SK-N-SH (cell line): ENCODE measurements at regions not wholly inside any gene's neighbourhood (a gene's known extent, or its start where the extent isn't known, plus 50 kb on each side); places are given as distances from the start of the nearest gene placed in this dataset.

Experiments used
- CTCF ChIA-PET: fragments of 300-600, 350-600 bp; formaldehyde crosslinking; extraction: SDS; loops from one replicate; lab custom pipeline; 2021; lab: Yijun Ruan, JAX
- POLR2A ChIA-PET: fragments of 350-600 bp; sonication (Branson Sonifier 250); formaldehyde crosslinking; extraction: SDS; loops from one replicate; lab custom pipeline; 2020; ENCODE audit warnings: antibody characterized with exemption, inconsistent platforms; lab: Yijun Ruan, JAX
- DNase-seq: peaks from one replicate; pipeline ENCODE4 v3.0.0; 2012
- H2AFZ ChIP-seq: fragments of 200-600 bp; sonication (generic); 2 replicates; pipeline ENCODE4 v1.8.1; 2016; ENCODE audit warnings: antibody characterized with exemption, mild to moderate bottlenecking, low read depth
- H3F3A ChIP-seq: fragments of 200-600 bp; sonication (generic); replicated peaks from 2 replicates; pipeline ENCODE3; 2016; ENCODE audit warnings: antibody characterized with exemption, mild to moderate bottlenecking; ENCODE audit not compliant: insufficient read depth
- H3K27ac ChIP-seq, 2 experiments: fragments of 200-500 bp in 1 of 2; fragments of 200-600 bp in 1 of 2; sonication (Bioruptor generic) in 1 of 2; sonication (generic), shearing (Covaris generic) in 1 of 2; 2 replicates each; pipeline versions ENCODE4 v1.5.1 to v1.6.1; 2014 to 2016; ENCODE audit warnings: low read depth in 2 of 2, inconsistent platforms in 1 of 2, low read length in 1 of 2, mild to moderate bottlenecking in 1 of 2, mixed read lengths in 1 of 2
- H3K27me3 ChIP-seq: fragments of 200-600 bp; sonication (generic), shearing (Covaris generic); 2 replicates; pipeline ENCODE4 v1.6.1; 2016; ENCODE audit warnings: mixed run types; ENCODE audit not compliant: insufficient read depth
- H3K36me3 ChIP-seq, 2 experiments: fragments of 200-500 bp in 1 of 2; fragments of 200-600 bp in 1 of 2; sonication (Bioruptor generic) in 1 of 2; sonication (generic) in 1 of 2; replicated peaks in 1 of 2; 2 replicates each; pipeline versions ENCODE3 to v1.5.1; 2014 to 2016; ENCODE audit warnings: low read length in 1 of 2, mild to moderate bottlenecking in 1 of 2; ENCODE audit not compliant: insufficient read depth in 2 of 2, control insufficient read depth in 1 of 2
- H3K4me1 ChIP-seq, 2 experiments: fragments of 200-500 bp in 1 of 2; fragments of 200-600 bp in 1 of 2; sonication (Bioruptor generic) in 1 of 2; sonication (generic), shearing (Covaris generic) in 1 of 2; 2 replicates each; pipeline versions ENCODE4 v1.5.1 to v1.6.1; 2014 to 2016; ENCODE audit warnings: low read depth in 1 of 2, low read length in 1 of 2, mixed run types in 1 of 2; ENCODE audit not compliant: insufficient read depth in 2 of 2, control insufficient read depth in 1 of 2
- H3K4me2 ChIP-seq: fragments of 200-600 bp; sonication (generic), shearing (Covaris generic); 2 replicates; pipeline ENCODE4 v1.6.1; 2017; ENCODE audit warnings: mixed run types
- H3K4me3 ChIP-seq, 2 experiments: fragments of 200-500 bp in 1 of 2; fragments of 200-600 bp in 1 of 2; sonication (Bioruptor generic) in 1 of 2; sonication (generic), shearing (Covaris generic) in 1 of 2; 2 replicates each; pipeline versions ENCODE4 v1.5.1 to v1.8.1; 2014 to 2016; ENCODE audit warnings: low read depth in 2 of 2, inconsistent platforms in 1 of 2, low read length in 1 of 2, mild to moderate bottlenecking in 1 of 2, mixed read lengths in 1 of 2, moderate library complexity in 1 of 2
- H3K79me2 ChIP-seq: fragments of 200-600 bp; sonication (generic); 2 replicates; pipeline ENCODE4 v1.8.1; 2017; ENCODE audit warnings: mild to moderate bottlenecking; ENCODE audit not compliant: insufficient read depth
- H3K9ac ChIP-seq: fragments of 200-600 bp; sonication (generic); 2 replicates; pipeline ENCODE4 v1.6.1; 2017; ENCODE audit warnings: mixed run types
- H3K9me2 ChIP-seq: fragments of 200-600 bp; sonication (generic); 2 replicates; pipeline ENCODE4 v1.6.1; 2017; ENCODE audit warnings: mixed run types
- H3K9me3 ChIP-seq: fragments of 200-600 bp; sonication (generic); 2 replicates; pipeline ENCODE4 v1.6.1; 2017; ENCODE audit warnings: mixed run types, mild to moderate bottlenecking, moderate library complexity
- H4K20me1 ChIP-seq: fragments of 200-600 bp; sonication (generic); 2 replicates; pipeline ENCODE4 v1.6.1; 2017; ENCODE audit warnings: mild to moderate bottlenecking, mixed run types; ENCODE audit not compliant: insufficient read depth
- CHD2 ChIP-seq: fragments of 150-350 bp; IDR thresholded peaks from 2 replicates; pipeline ENCODE4 v1.6.1; 2018; ENCODE audit warnings: low read length; ENCODE audit not compliant: partially characterized antibody
- ELF1 ChIP-seq: IDR thresholded peaks from 2 replicates; pipeline ENCODE4 v1.4.0; 2012
- EP300 ChIP-seq, 2 experiments: IDR thresholded peaks; 2 replicates each; pipeline versions ENCODE4 v1.4.0 to v1.6.1; 2012; ENCODE audit warnings: borderline replicate concordance in 1 of 2, low read depth in 1 of 2, low read length in 1 of 2
- EZH2phosphoT487 ChIP-seq: fragments of 200-600 bp; sonication (generic); IDR thresholded peaks from 2 replicates; pipeline ENCODE4 v1.6.1; 2017; ENCODE audit warnings: low read depth, mixed run types, mild to moderate bottlenecking, antibody characterized with exemption, moderate library complexity, borderline replicate concordance
- FOSL2 ChIP-seq: IDR thresholded peaks from 2 replicates; pipeline ENCODE4 v1.4.0; 2012; ENCODE audit warnings: low read depth, mild to moderate bottlenecking, moderate library complexity, borderline replicate concordance
- IRF3 ChIP-seq: fragments of 150-350 bp; IDR thresholded peaks from 2 replicates; pipeline ENCODE4 v1.6.1; 2016; ENCODE audit warnings: mild to moderate bottlenecking, low read depth, low read length
- MEF2A ChIP-seq: IDR thresholded peaks from 2 replicates; pipeline ENCODE4 v1.4.0; 2012; ENCODE audit warnings: low read depth, borderline replicate concordance
- POLR2AphosphoS5 ChIP-seq: IDR thresholded peaks from 2 replicates; pipeline ENCODE4 v1.6.1; 2012; ENCODE audit warnings: low read depth, low read length
- RAD21 ChIP-seq: IDR thresholded peaks from 2 replicates; pipeline ENCODE4 v1.6.1; 2012; ENCODE audit warnings: mild to moderate bottlenecking, low read length
- REST ChIP-seq: IDR thresholded peaks from 2 replicates; pipeline ENCODE4 v1.6.1; 2012; ENCODE audit warnings: mild to moderate bottlenecking, low read depth, low read length, moderate library complexity
- RFX5 ChIP-seq: IDR thresholded peaks from 2 replicates; pipeline ENCODE4 v1.6.1; 2012; ENCODE audit warnings: mild to moderate bottlenecking, improper control_type of control experiment, low read length
- RXRA ChIP-seq: IDR thresholded peaks from 2 replicates; pipeline ENCODE4 v1.4.0; 2012; ENCODE audit warnings: low read depth, mild to moderate bottlenecking, borderline replicate concordance
- SIN3A ChIP-seq: IDR thresholded peaks from 2 replicates; pipeline ENCODE4 v1.6.1; 2012; ENCODE audit warnings: low read depth, mild to moderate bottlenecking, low read length, moderate library complexity, borderline replicate concordance
- SMC3 ChIP-seq: IDR thresholded peaks from 2 replicates; pipeline ENCODE4 v1.6.1; 2012; ENCODE audit warnings: low read depth, low read length, improper control_type of control experiment
- TCF12 ChIP-seq: IDR thresholded peaks from 2 replicates; pipeline ENCODE4 v1.4.0; 2012
- USF2 ChIP-seq: fragments of 150-350 bp; IDR thresholded peaks from 2 replicates; pipeline ENCODE4 v1.6.1; 2017; ENCODE audit warnings: antibody characterized with exemption, low read length, low read depth, borderline replicate concordance
- whole genome bisulfite sequencing: methylation state at CpG from one replicate; pipeline ENCODE4 v1.1.6; 2017; ENCODE audit warnings: low lambda C conversion rate; 5-methylcytosine and 5-hydroxymethylcytosine counted together
- TF ChIP-seq, protein P1 (sequence below): IDR thresholded peaks from 2 replicates; pipeline ENCODE4; 2012

GRCh38 chr6:90653750-90654149 lies 66.9 kb upstream of the MAP3K7 start:
- no peaks in the 10 kb centered on the region for H3K9me2 ChIP-seq
- H3K79me2 ChIP-seq: no peaks in the 10 kb centered on the region
- WGBS: 23% methylated on average over 5 of the region's 5 CpGs
- TF ChIP-seq IRF3 (no peak), POLR2AphosphoS5 (no peak), RFX5 (no peak), SMC3 (no peak), EZH2phosphoT487 (no peak), USF2 (no peak), MEF2A (no peak), SIN3A (no peak), ELF1 (no peak), RXRA (no peak), FOSL2 (no peak), TCF12 (no peak), REST (no peak), RAD21 (no peak), EP300 (IDR thresholded peaks at IDR 0.05; ENCODE audit: borderline replicate concordance in 1 of 2, low read depth in 1 of 2, low read length in 1 of 2) (no peak), CHD2 (no peak)
- TF ChIP-seq, protein P1, sequence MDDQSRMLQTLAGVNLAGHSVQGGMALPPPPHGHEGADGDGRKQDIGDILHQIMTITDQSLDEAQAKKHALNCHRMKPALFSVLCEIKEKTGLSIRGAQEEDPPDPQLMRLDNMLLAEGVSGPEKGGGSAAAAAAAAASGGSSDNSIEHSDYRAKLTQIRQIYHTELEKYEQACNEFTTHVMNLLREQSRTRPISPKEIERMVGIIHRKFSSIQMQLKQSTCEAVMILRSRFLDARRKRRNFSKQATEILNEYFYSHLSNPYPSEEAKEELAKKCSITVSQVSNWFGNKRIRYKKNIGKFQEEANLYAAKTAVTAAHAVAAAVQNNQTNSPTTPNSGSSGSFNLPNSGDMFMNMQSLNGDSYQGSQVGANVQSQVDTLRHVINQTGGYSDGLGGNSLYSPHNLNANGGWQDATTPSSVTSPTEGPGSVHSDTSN: no peak
- no peak for DNase-seq
- H3K36me3 ChIP-seq: no peaks in the 10 kb centered on the region
- H3K4me1 ChIP-seq: no peaks in the 10 kb centered on the region
- no peaks in the 10 kb centered on the region for H3K27me3 ChIP-seq
- no peaks in the 10 kb centered on the region for H3F3A ChIP-seq
- no peak overlapping the region for H3K4me3 ChIP-seq
- H3K27ac ChIP-seq: no peak overlapping the region
- CTCF ChIA-PET: interaction anchor here (1.5 kb wide), 1 partner anchor 14 kb away, joined by 3 read pairs; no protein-coding TSS in a partner anchor
- H4K20me1 ChIP-seq: no peaks in the 10 kb centered on the region
- no peaks in the 10 kb centered on the region for H3K9me3 ChIP-seq
- no peak overlapping the region for H3K4me2 ChIP-seq
- H2AFZ ChIP-seq: no peak overlapping the region
- no peak overlapping the region for H3K9ac ChIP-seq
- POLR2A ChIA-PET: no interaction called here
